ENCODE measurements at regions not wholly inside any gene's neighbourhood (a gene's known extent, or its start where the extent isn't known, plus 50 kb on each side); places are given as distances from the start of the nearest gene placed in this dataset.

DNA sequence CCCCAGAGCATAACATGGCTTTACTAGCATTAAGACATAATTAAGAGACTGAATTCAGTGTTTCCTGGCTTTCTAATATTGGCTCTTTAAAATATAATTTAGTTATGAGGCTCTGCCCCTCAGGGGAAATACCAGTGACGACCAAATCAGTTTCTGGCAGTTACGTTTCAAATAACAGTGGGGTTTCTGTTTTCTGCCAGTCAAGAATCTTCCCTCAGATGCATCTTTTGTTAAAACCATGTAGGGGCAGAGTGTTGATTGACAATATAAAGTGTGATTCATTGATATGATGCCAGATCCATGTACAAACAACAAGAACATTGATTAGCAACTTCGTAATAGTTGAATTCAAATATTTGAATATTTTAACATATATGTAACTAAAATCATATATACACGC lies 1169.7 kb downstream of the DIAPH3 start:
- no CpG with 5 or more reads among the region's 4 CpGs for WGBS (ENCODE audit: insufficient coverage)
- Histone ChIP-seq H3K4me3 (ENCODE audit: control extremely low read depth in 1 of 5, extremely low read depth in 1 of 5, insufficient read depth in 1 of 5, low read depth in 2 of 5, low read length in 4 of 5) (no peak overlapping the region), H2AFZ (ENCODE audit: insufficient read depth, low read depth, low read length, poor library complexity, severe bottlenecking) (no peak overlapping the region), H3K9ac (ENCODE audit: low read length) (no peak overlapping the region), H3K4me1 (ENCODE audit: control insufficient read depth in 2 of 2, insufficient read depth in 2 of 2, low read length in 2 of 2) (no peaks in the 10 kb centered on the region), H3K36me3 (replicated peaks in 1 of 2; ENCODE audit: control extremely low read depth in 1 of 2, control insufficient read depth in 1 of 2, extremely low read depth in 1 of 2, insufficient read depth in 2 of 2, low read length in 1 of 2) (no peaks in the 10 kb centered on the region), H3K79me2 (ENCODE audit: control insufficient read depth, insufficient read depth, low read length) (no peaks in the 10 kb centered on the region), H3K9me3 (ENCODE audit: control extremely low read depth in 1 of 3, control insufficient read depth in 2 of 3, insufficient read depth in 1 of 3, low read length in 2 of 3) (no peaks in the 10 kb centered on the region), H3K27me3 (replicated peaks in 1 of 4; ENCODE audit: control extremely low read depth in 1 of 4, control insufficient read depth in 3 of 4, insufficient read depth in 4 of 4, low read length in 3 of 4) (no peaks in the 10 kb centered on the region), H3K27ac (ENCODE audit: low read length in 2 of 2) (no peak overlapping the region), H4K20me1 (ENCODE audit: control insufficient read depth, insufficient read depth, low read length, poor library complexity, severe bottlenecking) (no peaks in the 10 kb centered on the region), H3K4me2 (replicated peaks; ENCODE audit: low read depth, low read length, poor library complexity, severe bottlenecking) (no peak overlapping the region)
- intact Hi-C loops (cut with micrococcal nuclease): no loop called here
- ChIA-PET CTCF (no interaction called here), POLR2A (no interaction called here)
- DNase-seq: no peak
- no peaks in the 10 kb centered on the region for H3K4me1 Mint-ChIP-seq
- no peak overlapping the region for H3K27ac Mint-ChIP-seq
- peaks cover 5% of the 10 kb centered on the region for H3K9me3 Mint-ChIP-seq (ENCODE audit: insufficient read depth)
- no peak overlapping the region for H3K4me3 Mint-ChIP-seq
- H3K27me3 Mint-ChIP-seq: no peaks in the 10 kb centered on the region
- no peak for ATAC-seq (ENCODE audit: low read depth)
- no peak for TF ChIP-seq EZH2 (IDR thresholded peaks at IDR 0.05; ENCODE audit: borderline replicate concordance, insufficient read depth, low read depth, low read length, poor library complexity, severe bottlenecking)
- TF ChIP-seq, protein P1, sequence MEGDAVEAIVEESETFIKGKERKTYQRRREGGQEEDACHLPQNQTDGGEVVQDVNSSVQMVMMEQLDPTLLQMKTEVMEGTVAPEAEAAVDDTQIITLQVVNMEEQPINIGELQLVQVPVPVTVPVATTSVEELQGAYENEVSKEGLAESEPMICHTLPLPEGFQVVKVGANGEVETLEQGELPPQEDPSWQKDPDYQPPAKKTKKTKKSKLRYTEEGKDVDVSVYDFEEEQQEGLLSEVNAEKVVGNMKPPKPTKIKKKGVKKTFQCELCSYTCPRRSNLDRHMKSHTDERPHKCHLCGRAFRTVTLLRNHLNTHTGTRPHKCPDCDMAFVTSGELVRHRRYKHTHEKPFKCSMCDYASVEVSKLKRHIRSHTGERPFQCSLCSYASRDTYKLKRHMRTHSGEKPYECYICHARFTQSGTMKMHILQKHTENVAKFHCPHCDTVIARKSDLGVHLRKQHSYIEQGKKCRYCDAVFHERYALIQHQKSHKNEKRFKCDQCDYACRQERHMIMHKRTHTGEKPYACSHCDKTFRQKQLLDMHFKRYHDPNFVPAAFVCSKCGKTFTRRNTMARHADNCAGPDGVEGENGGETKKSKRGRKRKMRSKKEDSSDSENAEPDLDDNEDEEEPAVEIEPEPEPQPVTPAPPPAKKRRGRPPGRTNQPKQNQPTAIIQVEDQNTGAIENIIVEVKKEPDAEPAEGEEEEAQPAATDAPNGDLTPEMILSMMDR (IDR thresholded peaks at IDR 0.05): no peak

DNA sequence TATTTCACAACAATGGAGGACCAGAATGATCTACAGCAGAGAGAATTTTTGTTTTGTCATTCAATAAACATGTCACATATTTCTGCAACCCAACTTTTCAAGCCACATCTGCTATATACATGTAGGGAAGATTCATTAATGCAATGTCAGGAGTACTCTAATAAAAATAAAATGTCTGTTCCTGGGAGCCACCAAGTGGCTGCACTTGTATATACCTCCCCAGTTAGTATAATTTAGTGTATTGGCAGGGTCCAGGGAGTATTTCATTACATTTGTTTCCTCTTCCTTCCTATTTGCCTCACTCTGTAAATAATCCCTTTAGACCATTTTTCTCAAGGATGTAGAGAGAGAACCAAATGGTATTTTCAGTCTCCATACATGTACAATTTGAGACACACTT lies 1169.0 kb downstream of the DIAPH3 start:
- Histone ChIP-seq H2AFZ (ENCODE audit: insufficient read depth, low read depth, low read length, poor library complexity, severe bottlenecking) (no peak overlapping the region), H3K27ac (ENCODE audit: low read length in 2 of 2) (no peak overlapping the region), H3K4me1 (ENCODE audit: control insufficient read depth in 2 of 2, insufficient read depth in 2 of 2, low read length in 2 of 2) (no peaks in the 10 kb centered on the region), H3K4me3 (ENCODE audit: control extremely low read depth in 1 of 5, extremely low read depth in 1 of 5, insufficient read depth in 1 of 5, low read depth in 2 of 5, low read length in 4 of 5) (no peak overlapping the region), H3K36me3 (replicated peaks in 1 of 2; ENCODE audit: control extremely low read depth in 1 of 2, control insufficient read depth in 1 of 2, extremely low read depth in 1 of 2, insufficient read depth in 2 of 2, low read length in 1 of 2) (no peaks in the 10 kb centered on the region), H4K20me1 (ENCODE audit: control insufficient read depth, insufficient read depth, low read length, poor library complexity, severe bottlenecking) (no peaks in the 10 kb centered on the region), H3K9me3 (ENCODE audit: control extremely low read depth in 1 of 3, control insufficient read depth in 2 of 3, insufficient read depth in 1 of 3, low read length in 2 of 3) (no peaks in the 10 kb centered on the region), H3K4me2 (replicated peaks; ENCODE audit: low read depth, low read length, poor library complexity, severe bottlenecking) (no peak overlapping the region), H3K9ac (ENCODE audit: low read length) (no peak overlapping the region), H3K79me2 (ENCODE audit: control insufficient read depth, insufficient read depth, low read length) (no peaks in the 10 kb centered on the region), H3K27me3 (replicated peaks in 1 of 4; ENCODE audit: control extremely low read depth in 1 of 4, control insufficient read depth in 3 of 4, insufficient read depth in 4 of 4, low read length in 3 of 4) (no peaks in the 10 kb centered on the region)
- no peak for TF ChIP-seq EZH2 (IDR thresholded peaks at IDR 0.05; ENCODE audit: borderline replicate concordance, insufficient read depth, low read depth, low read length, poor library complexity, severe bottlenecking)
- TF ChIP-seq, protein P1 (IDR thresholded peaks at IDR 0.05): no peak
- POLR2A ChIA-PET: no interaction called here
- H3K4me3 Mint-ChIP-seq: no peak overlapping the region
- DNase-seq (no peak), ATAC-seq (ENCODE audit: low read depth) (no peak)
- no peaks in the 10 kb centered on the region for H3K4me1 Mint-ChIP-seq
- no peak overlapping the region for H3K27ac Mint-ChIP-seq
- H3K9me3 Mint-ChIP-seq (ENCODE audit: insufficient read depth): peaks cover 5% of the 10 kb centered on the region
- CTCF ChIA-PET: no interaction called here
- intact Hi-C loops (cut with micrococcal nuclease): no loop called here
- no peaks in the 10 kb centered on the region for H3K27me3 Mint-ChIP-seq
